ENCODE measurements at regions not wholly inside any gene's neighbourhood (a gene's known extent, or its start where the extent isn't known, plus 50 kb on each side); places are given as distances from the start of the nearest gene placed in this dataset.

DNA sequence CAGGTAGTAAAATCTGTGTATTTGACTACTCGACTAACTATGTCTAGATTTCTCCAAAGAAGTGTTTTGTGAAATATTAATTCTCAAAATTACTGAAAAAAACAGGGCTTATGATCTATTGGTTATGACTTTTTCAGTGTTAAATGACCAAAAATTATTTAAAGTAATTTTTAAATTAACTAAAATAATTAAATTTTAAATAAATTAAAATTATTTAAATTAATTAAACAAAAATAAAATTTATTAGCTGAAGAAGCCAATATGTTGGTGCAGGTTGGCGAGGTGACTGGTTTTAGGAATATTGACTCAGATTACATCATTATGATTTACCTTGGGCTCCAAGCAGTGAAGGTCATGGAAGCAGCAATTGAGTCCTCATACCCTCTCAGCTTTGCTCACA lies 483.2 kb downstream of the PTPRC start:
- no peaks in the 10 kb centered on the region for H3K9me3 Mint-ChIP-seq
- no peak overlapping the region for H3K27ac Mint-ChIP-seq
- H3K36me3 Mint-ChIP-seq: no peaks in the 10 kb centered on the region
- no peak overlapping the region for H3K4me3 Mint-ChIP-seq
- no peaks in the 10 kb centered on the region for H3K27me3 Mint-ChIP-seq
- no peaks in the 10 kb centered on the region for H3K4me1 Mint-ChIP-seq
- no peak for ATAC-seq

DNA sequence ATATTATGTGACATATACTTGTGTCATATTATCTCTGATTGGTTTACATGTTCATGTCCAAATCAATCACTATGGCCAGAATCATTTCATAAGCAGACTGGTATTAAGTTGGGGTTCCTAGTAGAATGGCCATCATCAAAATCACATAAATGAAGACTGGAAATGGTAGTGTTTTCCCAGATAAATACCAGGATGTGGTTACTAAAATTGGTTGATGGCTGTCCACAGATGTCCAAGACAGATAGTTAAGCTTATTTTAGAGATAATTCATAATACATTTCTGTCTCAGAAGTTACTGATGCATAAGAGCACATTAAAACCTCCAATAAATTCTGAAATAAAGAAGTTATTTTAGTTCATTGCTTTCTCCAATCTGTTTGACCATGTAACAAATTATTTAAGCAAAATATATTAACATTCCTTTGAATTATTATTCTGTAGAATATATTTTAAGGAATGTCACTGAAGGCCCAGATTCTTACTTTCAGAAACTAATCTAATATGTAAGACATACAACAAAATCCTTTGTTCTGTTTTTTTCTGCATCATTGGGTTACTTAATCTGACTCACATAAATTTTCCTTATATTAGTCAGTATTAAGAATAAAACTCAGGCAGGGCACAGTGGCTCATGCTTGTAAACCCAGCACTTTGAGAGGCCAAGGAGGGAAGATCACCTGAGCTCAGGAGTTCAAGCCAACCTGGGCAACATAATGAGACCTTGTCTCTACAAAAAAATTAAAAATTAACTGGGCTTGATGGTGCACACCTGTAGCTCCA lies 483.9 kb downstream of the PTPRC start:
- Mint-ChIP-seq H3K36me3 (no peaks in the 10 kb centered on the region), H3K27ac (no peak overlapping the region), H3K27me3 (no peaks in the 10 kb centered on the region), H3K9me3 (no peaks in the 10 kb centered on the region), H3K4me3 (no peak overlapping the region), H3K4me1 (no peaks in the 10 kb centered on the region)
- ATAC-seq: no peak

DNA sequence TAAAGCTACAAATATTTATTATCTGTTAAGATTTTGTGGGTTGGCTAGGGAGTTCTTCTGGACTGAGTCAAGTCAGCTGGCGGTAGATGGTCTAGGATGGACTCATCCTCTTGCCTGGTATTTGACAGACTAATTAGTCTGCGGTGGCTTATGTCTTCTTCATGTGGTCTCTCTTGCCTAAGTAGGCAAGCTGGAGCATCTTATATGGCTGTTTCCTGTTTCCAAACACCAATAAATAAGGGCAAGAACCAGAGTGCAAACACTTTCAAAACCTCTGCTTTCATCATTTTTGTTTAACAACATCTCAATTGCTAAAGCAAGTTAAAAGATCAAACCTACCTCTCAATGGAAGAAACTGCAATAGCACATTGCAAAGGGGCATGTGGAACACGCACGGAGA lies 484.8 kb downstream of the PTPRC start:
- no peaks in the 10 kb centered on the region for H3K27me3 Mint-ChIP-seq
- H3K4me1 Mint-ChIP-seq: no peaks in the 10 kb centered on the region
- no peak overlapping the region for H3K4me3 Mint-ChIP-seq
- no peak overlapping the region for H3K27ac Mint-ChIP-seq
- ATAC-seq: no peak
- H3K36me3 Mint-ChIP-seq: no peaks in the 10 kb centered on the region
- no peaks in the 10 kb centered on the region for H3K9me3 Mint-ChIP-seq

DNA sequence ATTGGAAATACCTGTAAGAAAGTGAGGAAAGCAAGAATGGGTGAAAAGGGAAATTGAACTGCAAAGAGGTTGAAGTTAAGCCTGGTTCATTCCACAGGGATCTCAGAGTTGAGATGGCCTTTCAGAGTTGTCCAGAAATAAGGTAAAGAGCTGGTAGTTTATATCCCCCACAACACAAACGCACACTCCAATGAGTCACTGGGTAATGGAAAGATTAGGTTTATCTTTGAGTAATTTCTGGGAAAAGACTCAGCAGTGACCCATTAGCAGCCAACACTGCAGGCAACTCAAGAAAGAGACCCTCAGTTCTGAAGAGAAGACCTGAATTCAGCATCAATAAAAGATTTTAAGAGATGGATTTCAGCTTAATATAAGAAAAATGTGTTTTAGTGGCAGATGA lies 485.5 kb downstream of the PTPRC start:
- no peak for ATAC-seq
- H3K36me3 Mint-ChIP-seq: no peaks in the 10 kb centered on the region
- no peaks in the 10 kb centered on the region for H3K9me3 Mint-ChIP-seq
- no peaks in the 10 kb centered on the region for H3K27me3 Mint-ChIP-seq
- H3K4me1 Mint-ChIP-seq: no peaks in the 10 kb centered on the region
- H3K4me3 Mint-ChIP-seq: no peak overlapping the region
- H3K27ac Mint-ChIP-seq: no peak overlapping the region

DNA sequence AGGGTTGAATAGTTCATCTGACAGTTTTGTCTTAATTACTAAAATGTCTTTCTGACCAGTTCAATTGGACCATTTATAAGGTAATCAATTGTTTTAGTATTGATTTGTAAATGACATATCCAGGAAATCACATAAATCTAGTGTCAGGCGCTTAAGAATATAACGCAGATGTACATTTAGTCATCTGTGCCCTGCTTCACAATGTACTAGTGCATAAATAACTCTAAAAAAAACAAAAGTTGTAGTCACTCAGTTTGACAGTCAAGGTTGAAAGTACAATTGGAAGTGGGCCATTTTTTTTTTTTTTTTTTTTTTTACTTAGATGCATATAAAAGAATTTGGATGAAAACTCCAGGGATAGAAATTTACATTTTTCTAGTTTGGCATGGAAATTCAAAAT lies 490.4 kb downstream of the PTPRC start:
- H3K9me3 Mint-ChIP-seq: no peaks in the 10 kb centered on the region
- H3K27me3 Mint-ChIP-seq: no peaks in the 10 kb centered on the region
- no peak overlapping the region for H3K27ac Mint-ChIP-seq
- H3K4me3 Mint-ChIP-seq: no peak overlapping the region
- no peak for ATAC-seq
- no peaks in the 10 kb centered on the region for H3K36me3 Mint-ChIP-seq
- peaks cover 8% of the 10 kb centered on the region for H3K4me1 Mint-ChIP-seq

DNA sequence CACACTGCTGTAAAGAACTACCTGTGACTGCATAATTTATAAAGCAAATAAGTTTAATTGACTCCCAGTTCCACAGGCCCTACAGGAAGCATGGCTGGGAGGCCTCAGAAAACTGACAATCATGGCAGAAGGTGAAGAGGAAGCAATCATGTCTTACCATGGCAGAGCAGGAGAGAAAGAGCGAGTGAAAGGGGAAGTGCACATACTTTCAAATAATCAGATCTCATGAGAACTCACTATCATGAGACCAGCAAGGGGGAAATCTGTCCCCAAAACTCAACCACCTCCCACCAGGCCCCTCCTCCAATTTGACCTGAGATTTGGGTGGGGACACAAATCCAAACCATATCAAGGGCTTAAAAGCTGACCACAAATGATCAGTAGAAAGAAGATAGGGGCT lies 493.2 kb downstream of the PTPRC start:
- Mint-ChIP-seq H3K4me3 (no peak overlapping the region), H3K4me1 (peaks cover 8% of the 10 kb centered on the region), H3K36me3 (no peaks in the 10 kb centered on the region), H3K9me3 (no peaks in the 10 kb centered on the region), H3K27me3 (no peaks in the 10 kb centered on the region), H3K27ac (no peak overlapping the region)
- ATAC-seq: no peak

DNA sequence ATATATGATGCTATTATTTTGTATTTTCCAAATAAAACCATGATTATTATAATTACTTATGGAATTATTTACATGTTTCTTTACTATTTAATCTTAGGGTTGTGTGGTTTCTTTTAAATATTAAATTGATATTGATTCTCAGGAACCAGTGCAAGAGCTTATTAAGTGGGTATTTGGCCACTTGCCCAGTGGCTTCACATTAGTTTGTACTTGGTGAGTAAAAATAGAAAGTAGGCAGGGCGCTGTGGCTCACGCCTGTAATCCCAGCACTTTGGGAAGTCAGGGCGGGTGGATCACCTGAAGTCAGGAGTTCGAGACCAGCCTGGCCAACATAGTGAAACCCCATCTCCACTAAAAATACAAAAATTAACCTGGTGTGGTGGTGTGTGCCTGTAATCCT lies 497.1 kb downstream of the PTPRC start:
- Mint-ChIP-seq H3K9me3 (no peaks in the 10 kb centered on the region), H3K4me1 (peaks cover 8% of the 10 kb centered on the region), H3K27ac (no peak overlapping the region), H3K36me3 (no peaks in the 10 kb centered on the region), H3K4me3 (no peak overlapping the region), H3K27me3 (peaks cover 6% of the 10 kb centered on the region)
- no peak for ATAC-seq

DNA sequence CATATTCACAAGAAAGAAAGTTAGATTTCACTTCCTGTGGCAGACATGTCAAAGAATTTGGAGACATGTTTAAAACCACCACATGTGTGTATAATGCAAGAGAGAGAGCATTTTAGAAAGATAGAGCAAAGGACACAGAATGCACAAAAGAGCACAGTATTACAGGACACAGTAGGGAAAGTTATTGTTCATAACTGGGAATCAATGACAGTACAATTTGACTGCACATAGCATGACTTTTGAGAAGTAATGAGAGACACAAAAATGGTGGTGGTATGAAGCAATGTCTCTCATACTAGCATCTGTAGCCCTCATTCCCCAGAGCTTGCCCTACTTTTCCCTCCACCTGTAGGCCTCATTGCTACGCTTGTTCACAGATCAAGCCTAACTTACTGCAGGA lies 499.2 kb downstream of the PTPRC start:
- no peak overlapping the region for H3K27ac Mint-ChIP-seq

DNA sequence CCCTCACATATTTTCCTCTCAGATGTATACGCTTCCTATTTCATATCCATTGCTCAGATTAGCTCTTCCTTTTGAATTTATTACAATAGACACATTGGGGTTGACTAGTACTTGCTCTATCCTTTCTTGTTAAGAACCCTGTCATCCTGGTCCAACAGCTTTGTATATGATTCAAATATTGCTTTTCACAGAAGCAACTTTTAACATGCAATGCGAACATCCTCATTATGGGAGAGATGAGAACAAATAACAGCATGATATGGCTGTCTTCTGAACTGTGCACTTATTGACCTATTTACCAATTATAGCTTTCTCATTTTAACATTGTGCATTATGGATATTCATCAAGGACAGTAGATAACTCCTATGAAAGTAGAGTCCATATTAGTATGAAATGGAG lies 510.8 kb downstream of the PTPRC start:
- Mint-ChIP-seq H3K36me3 (no peaks in the 10 kb centered on the region), H3K9me3 (no peaks in the 10 kb centered on the region), H3K4me3 (no peak overlapping the region), H3K4me1 (peaks cover 15% of the 10 kb centered on the region), H3K27me3 (peaks cover 65% of the 10 kb centered on the region), H3K27ac (no peak overlapping the region)
- ATAC-seq: no peak

More for the DNA sequence above, 499.2 kb downstream of the PTPRC start:
- H3K9me3 Mint-ChIP-seq: no peaks in the 10 kb centered on the region
- no peak overlapping the region for H3K4me3 Mint-ChIP-seq
- no peaks in the 10 kb centered on the region for H3K4me1 Mint-ChIP-seq
- H3K36me3 Mint-ChIP-seq: no peaks in the 10 kb centered on the region
- no peak for ATAC-seq
- peaks cover 15% of the 10 kb centered on the region for H3K27me3 Mint-ChIP-seq

DNA sequence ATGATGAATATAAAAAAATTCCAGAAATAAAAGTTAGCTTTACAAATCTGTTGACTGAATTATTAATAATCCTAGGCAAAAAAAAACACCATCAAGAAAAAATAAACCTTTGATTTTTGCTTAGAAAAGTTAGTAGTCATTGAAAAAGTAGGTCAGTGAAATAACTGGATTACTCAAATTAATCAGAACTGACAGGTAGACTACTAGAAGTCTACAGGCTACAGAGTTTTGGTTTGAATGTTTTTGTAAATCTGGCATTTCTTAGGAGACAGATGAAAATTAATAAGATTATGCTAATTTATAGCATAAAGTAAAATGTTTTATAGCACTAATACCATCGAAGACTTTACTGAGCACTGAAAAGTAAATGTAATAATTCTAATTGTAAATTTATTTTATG lies 511.9 kb downstream of the PTPRC start:
- Mint-ChIP-seq H3K4me1 (peaks cover 15% of the 10 kb centered on the region), H3K4me3 (no peak overlapping the region), H3K9me3 (no peaks in the 10 kb centered on the region), H3K27me3 (peaks cover 54% of the 10 kb centered on the region), H3K27ac (no peak overlapping the region), H3K36me3 (no peaks in the 10 kb centered on the region)
- ATAC-seq: no peak

DNA sequence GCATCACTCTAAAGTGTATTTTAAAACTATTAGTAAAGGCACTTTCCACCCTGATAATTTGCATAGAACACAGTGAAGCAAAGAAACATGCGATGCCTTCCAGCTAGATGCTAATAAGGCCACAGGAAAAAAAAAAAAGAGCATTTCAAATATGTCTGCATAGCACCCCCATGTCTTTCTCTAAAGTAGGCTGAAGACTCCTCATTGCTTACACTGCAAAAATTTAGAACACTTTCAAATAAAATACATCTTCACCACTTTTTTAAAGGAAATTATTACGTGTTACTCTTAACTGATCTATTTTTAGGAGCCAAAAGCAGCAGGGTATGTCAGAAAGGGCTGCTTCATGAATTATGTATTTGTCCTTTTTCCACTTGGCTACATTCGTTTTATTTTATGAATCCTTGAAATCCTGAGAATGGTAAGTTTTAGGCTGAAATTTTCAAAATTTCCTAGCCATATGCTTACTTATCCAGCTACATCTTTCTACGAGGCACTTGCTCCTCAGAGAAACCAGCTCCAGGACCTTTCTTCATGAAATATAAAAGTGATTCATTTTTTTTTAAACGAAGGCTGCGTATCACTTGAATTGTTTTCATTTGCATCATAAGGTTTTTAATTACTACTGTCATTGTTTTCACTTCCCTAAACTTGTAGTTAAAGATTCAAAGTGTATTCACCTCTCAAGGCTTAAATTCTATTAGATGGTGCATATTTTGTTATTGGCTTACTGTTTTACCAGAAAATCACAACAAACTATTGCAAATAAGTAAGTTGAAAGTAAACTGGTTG lies 513.0 kb downstream of the PTPRC start:
- peak overlapping the region; percentile 11 for H3K27ac Mint-ChIP-seq
- peak; percentile 53 for ATAC-seq
- H3K27me3 Mint-ChIP-seq: peaks cover 47% of the 10 kb centered on the region
- peak overlapping the region; percentile 12 for H3K4me3 Mint-ChIP-seq
- peaks cover 15% of the 10 kb centered on the region for H3K4me1 Mint-ChIP-seq
- no peaks in the 10 kb centered on the region for H3K9me3 Mint-ChIP-seq
- H3K36me3 Mint-ChIP-seq: no peaks in the 10 kb centered on the region

DNA sequence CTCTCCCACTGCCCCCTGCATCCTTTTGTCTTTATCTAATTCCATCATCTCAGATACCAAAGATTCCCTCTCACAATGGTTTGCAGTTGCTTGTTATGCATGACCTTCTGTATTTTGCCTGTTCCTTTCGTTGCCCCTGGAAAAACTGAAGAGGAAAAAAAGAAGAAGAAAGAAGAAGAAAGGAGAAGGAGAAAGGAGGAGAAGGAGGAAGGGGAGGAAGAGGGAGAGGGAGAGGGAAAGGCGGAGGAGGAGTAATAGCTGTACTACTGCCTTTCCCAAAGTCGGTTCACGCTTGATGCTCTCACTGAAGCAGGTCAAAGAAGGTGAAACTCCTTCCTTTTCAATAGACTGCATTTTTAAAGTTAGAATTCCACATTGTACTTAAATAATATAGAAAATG lies 513.8 kb downstream of the PTPRC start:
- H3K9me3 Mint-ChIP-seq: no peaks in the 10 kb centered on the region
- peaks cover 15% of the 10 kb centered on the region for H3K4me1 Mint-ChIP-seq
- peak overlapping the region; percentile 11 for H3K27ac Mint-ChIP-seq
- H3K27me3 Mint-ChIP-seq: peaks cover 47% of the 10 kb centered on the region
- ATAC-seq: no peak
- H3K4me3 Mint-ChIP-seq: no peak overlapping the region
- no peaks in the 10 kb centered on the region for H3K36me3 Mint-ChIP-seq

DNA sequence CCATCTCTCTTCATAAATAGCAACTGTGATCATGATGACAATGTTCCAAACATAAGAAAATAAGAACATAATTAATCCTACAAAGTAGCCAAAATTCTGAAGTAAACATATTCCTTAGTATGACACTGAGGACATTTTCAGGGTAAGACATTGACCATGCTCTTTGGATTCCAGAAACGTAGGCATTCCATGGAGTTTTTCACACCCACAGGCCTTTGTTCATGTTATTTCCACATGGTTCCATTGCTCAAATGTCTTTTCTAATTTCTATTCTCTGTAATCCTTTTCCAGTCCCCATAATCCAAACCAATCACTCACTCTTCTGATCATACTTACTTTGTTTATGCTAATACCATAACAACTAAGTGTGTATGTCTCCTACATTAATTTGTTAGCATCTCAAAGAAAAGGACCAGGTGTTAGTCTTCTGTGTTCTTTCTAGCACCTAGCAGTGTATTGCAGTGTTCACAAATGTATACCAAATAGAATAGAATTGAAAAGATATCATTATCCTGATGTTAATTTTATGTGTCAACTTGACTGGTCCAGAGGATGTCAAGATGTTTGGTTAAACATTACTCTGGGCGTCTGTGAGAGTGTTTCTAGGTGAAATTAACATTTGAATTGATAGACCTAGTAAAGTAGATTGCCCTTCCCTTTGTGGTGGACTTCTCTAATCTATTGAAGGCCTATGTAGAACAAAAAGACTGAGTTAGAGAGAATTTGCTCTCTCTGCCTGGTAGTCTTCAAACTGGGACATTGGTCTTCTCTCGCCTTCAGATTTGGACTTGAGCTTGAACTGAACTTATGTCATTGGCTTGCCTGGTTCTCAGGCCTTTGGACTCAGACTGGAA lies 516.6 kb downstream of the PTPRC start:
- Mint-ChIP-seq H3K4me1 (peaks cover 16% of the 10 kb centered on the region), H3K9me3 (no peaks in the 10 kb centered on the region), H3K4me3 (no peak overlapping the region), H3K27ac (no peak overlapping the region), H3K27me3 (peaks cover 40% of the 10 kb centered on the region), H3K36me3 (no peaks in the 10 kb centered on the region)
- no peak for ATAC-seq

DNA sequence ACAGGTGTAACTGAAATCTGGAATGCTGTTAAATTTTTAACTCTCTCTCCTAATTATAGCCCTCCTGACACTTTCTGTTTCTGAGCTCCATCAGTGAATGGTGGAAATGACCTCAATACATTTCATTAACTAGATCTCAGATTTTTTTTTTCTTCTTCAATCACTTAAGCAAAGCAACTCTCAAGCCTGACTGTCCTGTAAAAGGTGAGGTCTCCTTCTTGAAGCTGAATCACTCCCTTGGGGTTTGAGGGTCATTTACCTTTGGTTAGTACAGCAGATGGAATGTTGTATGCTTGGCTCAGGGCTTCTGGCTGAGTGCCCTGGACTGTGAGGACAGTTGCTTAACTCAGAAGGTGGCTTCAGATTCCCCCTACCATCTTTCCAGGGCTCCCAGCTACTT lies 518.7 kb downstream of the PTPRC start:
- peaks cover 2% of the 10 kb centered on the region for H3K9me3 Mint-ChIP-seq
- H3K4me1 Mint-ChIP-seq: peaks cover 22% of the 10 kb centered on the region
- H3K27ac Mint-ChIP-seq: no peak overlapping the region
- H3K4me3 Mint-ChIP-seq: no peak overlapping the region
- H3K36me3 Mint-ChIP-seq: no peaks in the 10 kb centered on the region
- H3K27me3 Mint-ChIP-seq: peaks cover 26% of the 10 kb centered on the region
- ATAC-seq: no peak

DNA sequence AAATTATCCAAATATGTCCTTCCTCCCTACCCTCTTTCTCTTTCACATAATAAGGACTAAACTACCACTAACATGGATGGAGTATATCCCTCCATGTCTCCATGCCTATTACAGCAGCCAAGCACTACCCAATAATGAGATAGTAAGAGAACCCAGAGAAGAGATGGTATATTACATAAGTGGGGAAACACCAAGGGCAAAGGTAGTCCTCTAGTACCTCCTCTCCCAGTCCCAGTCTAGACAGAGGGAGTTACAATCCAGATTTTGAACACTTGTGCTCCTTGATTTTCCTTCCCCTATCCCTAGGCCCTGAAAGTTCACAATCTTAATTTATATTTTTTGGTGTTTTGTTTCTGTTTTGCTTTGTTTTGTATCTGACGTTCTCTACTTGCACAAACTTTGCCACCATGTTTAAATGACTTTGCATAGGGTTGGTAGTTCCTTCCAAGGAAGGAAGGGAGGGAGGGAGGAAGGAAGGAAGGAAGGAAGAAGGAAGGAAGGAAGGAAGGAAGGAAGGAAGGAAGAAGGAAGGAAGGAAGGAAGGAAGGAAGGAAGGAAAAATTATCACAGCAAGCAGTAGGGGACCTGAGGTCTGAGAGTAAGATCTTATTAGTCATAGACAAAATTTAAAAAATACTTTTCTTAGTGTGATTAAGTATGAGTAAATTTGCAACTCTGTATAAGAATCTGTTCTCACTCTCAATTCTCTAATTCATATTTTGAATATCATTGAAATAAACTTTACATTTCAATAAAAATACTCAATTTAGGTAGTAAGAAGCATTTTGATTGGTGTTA lies 521.9 kb downstream of the PTPRC start:
- H3K4me3 Mint-ChIP-seq: no peak overlapping the region
- no peaks in the 10 kb centered on the region for H3K36me3 Mint-ChIP-seq
- peaks cover 43% of the 10 kb centered on the region for H3K27me3 Mint-ChIP-seq
- no peak overlapping the region for H3K27ac Mint-ChIP-seq
- no peak for ATAC-seq
- H3K4me1 Mint-ChIP-seq: peaks cover 24% of the 10 kb centered on the region
- peaks cover 2% of the 10 kb centered on the region for H3K9me3 Mint-ChIP-seq

Data from stimulated activated memory B cell treated with anti-CD40 and anti-IgM and Interleukin-4, amounts not matched to agents 10 μg/mL and 1 μg/mL and 100 μg/mL, for 72 hours (primary cell).